Stimulated activated CD4-positive, alpha-beta T cell treated with anti-CD3 and anti-CD28 coated beads, Interleukin-15, amount 100 ng/mL, for 1 hour (primary cell): ENCODE measurements at regions not wholly inside any gene's neighbourhood (a gene's known extent, or its start where the extent isn't known, plus 50 kb on each side); places are given as distances from the start of the nearest gene placed in this dataset.

Experiments
- DNase-seq, 2 donors: peaks; one replicate each; pipeline ENCODE4 v3.0.0-alpha.2; 2020; ENCODE audit warnings: low read depth in 1 of 2, low spot score in 1 of 2

- DNase-seq: no peak
Observed at GRCh38 chr2:217147818-217148217, 288.0 kb upstream of the TNP1 start.

GRCh38 chr2:217146956-217147355 is 287.1 kb upstream of the TNP1 start:
- no peak for DNase-seq

- no peak for DNase-seq
Observed at GRCh38 chr2:217142649-217143266, 282.9 kb upstream of the TNP1 start.

- no peak for DNase-seq
Observed at GRCh38 chr2:217138284-217138683, 278.4 kb upstream of the TNP1 start.

- no peak for DNase-seq
Observed at GRCh38 chr2:217127744-217128143, 267.9 kb upstream of the TNP1 start.

GRCh38 chr2:217125014-217125413 is 265.1 kb upstream of the TNP1 start:
- no peak for DNase-seq

- no peak for DNase-seq
Observed at GRCh38 chr2:217124050-217124449, 264.2 kb upstream of the TNP1 start.

- DNase-seq: no peak
Observed at GRCh38 chr2:217121565-217121964, 261.7 kb upstream of the TNP1 start.

GRCh38 chr2:217120429-217120828 is 260.6 kb upstream of the TNP1 start:
- DNase-seq: no peak

- DNase-seq: no peak
Observed at GRCh38 chr2:217118559-217119284, 258.9 kb upstream of the TNP1 start.

GRCh38 chr2:217117523-217117922 is 257.7 kb upstream of the TNP1 start:
- DNase-seq: no peak

- DNase-seq: no peak
Observed at GRCh38 chr2:217116610-217117009, 256.7 kb upstream of the TNP1 start.

- no peak for DNase-seq
Observed at GRCh38 chr2:217114117-217114516, 254.3 kb upstream of the TNP1 start.

- DNase-seq: no peak
Observed at GRCh38 chr2:217113491-217113890, 253.6 kb upstream of the TNP1 start.

- no peak for DNase-seq
Observed at GRCh38 chr2:217110550-217110949, 250.7 kb upstream of the TNP1 start.

GRCh38 chr2:217108575-217109027 is 248.7 kb upstream of the TNP1 start:
- no peak for DNase-seq

GRCh38 chr2:217108086-217108485 is 248.2 kb upstream of the TNP1 start:
- DNase-seq: no peak

- DNase-seq: no peak
Observed at GRCh38 chr2:217107480-217107879, 247.6 kb upstream of the TNP1 start.

- no peak for DNase-seq
Observed at GRCh38 chr2:217106650-217107014, 246.8 kb upstream of the TNP1 start.

- DNase-seq: no peak
Observed at GRCh38 chr2:217105733-217106649, 246.1 kb upstream of the TNP1 start.

- DNase-seq: no peak
Observed at GRCh38 chr2:217103752-217104545, 244.1 kb upstream of the TNP1 start.
